Kasumi-1 (cell line): ENCODE measurements at regions not wholly inside any gene's neighbourhood (a gene's known extent, or its start where the extent isn't known, plus 50 kb on each side); places are given as distances from the start of the nearest gene placed in this dataset.
"Not testable (repeated sequence)": the region's sequence is repeated elsewhere in the genome, so short reads cannot be mapped to it uniquely, and the experiment has no call there.

Source experiments
- DNase-seq, 2 experiments: peaks; one replicate each; lab custom pipeline; 2025; lab: John Stamatoyannopoulos, UW

- DNase-seq = no peak
Measured at GRCh38 chr10:81600185-81600584, 274.8 kb upstream of the NRG3 start.

DNA sequence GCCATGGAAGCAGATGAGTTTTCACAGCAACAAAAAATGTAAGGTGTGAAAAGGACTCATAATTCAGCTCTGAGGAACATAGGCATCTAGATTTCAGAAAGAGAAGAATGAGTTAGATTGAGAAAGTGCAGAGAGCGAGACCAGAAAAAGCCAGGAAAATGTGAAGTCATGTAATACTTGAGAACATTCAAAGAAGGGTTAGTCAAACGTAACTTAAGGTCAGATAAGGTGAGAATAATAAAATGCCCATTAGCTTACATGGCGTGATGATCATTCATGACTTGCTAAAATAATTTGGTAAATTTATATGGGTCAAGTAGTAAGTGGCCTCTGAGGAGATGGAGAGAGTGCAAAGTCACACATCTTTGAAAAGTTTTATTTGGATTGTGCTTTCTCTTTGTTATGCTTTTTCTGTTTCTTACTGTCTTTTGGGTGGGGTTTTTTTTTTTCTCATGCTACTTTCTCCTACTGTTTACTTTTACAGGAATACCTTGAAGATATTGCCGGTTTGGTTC lies 271.8 kb upstream of the NRG3 start:
- DNase-seq = no peak

DNA sequence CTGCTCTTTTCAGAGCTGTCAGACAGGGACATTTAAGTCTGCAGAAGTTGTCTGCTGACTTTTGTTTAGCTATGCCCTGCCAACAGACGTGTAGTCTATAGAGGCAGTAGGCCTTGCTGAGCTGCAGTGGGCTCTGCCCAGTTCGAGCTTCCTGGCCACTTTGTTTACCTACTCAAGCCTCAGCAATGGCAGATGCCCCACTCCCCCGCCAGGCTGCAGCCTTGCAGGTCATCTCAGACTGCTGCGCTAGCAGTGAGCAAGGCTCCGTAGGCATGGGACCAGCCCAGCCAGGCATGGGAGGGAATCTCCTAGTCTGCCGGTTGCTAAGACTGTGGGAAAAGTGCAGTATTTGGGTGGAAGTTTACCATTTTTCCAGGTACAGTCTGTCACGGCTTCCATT lies 230.5 kb upstream of the NRG3 start:
- not testable (repeated sequence) for DNase-seq

DNA sequence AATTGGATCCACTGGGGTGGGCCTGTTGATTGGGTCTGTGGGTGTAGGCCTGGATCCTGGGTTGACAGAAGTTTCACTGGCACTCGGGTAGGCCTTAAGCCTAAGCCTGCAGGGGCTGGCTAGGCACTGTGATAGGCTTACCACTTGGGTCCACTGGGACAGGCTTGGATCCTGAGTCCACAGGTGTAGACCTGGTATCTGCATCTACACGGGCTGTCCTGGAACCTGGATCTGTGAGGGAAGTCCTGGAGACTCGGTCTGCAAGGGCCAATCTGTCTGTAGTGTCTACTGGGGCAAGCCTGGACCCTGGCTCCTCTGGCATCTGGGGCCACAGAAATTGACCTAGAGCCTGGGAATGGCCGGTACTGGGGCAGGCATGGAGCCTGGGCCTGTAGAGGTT lies 219.0 kb upstream of the NRG3 start:
- DNase-seq = no peak

GRCh38 chr10:81662837-81663236 lies 212.2 kb upstream of the NRG3 start:
- no peak for DNase-seq

- not testable (repeated sequence) for DNase-seq
Measured at GRCh38 chr10:81664800-81665199, 210.2 kb upstream of the NRG3 start.

DNA sequence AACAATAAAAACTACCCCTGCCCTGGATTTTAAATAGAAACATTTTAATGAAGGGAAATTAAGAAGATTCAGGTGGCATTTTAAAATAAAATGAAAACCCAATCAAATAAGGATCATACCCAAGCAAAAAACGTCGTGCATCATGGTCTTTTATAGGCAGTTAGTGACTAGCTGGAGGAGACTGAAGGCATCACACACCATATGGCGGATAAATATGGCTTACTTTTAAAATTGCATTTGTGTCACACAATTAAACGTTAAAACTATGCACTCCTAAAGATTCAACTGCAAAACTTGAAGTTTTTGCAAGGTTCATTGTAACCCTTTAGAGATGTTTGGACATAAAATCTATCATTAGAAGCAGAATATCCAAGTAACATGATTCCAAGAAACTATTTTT lies 200.1 kb upstream of the NRG3 start:
- DNase-seq = no peak

GRCh38 chr10:81679291-81679690 lies 195.7 kb upstream of the NRG3 start:
- DNase-seq = no peak

- DNase-seq = no peak
Measured at GRCh38 chr10:81680359-81680758, 194.6 kb upstream of the NRG3 start.

DNA sequence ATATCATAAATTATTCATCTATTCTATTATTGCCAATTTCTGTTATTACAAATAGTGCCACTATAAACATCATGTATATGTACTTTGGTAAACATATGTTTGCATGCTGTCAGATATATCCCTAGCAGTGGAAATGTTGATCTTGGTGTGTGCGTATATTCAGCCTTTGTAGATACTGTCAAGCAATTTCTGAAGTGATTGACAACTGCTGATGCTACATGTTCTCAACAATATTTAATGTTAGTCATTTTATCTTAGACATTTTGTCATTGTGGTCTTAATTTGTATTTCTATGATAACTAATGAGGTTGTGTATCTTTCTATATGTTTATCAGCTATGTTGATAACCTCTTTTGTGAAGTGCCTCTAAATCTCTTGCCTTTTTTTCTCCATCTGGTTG lies 186.5 kb upstream of the NRG3 start:
- no peak for DNase-seq

DNA sequence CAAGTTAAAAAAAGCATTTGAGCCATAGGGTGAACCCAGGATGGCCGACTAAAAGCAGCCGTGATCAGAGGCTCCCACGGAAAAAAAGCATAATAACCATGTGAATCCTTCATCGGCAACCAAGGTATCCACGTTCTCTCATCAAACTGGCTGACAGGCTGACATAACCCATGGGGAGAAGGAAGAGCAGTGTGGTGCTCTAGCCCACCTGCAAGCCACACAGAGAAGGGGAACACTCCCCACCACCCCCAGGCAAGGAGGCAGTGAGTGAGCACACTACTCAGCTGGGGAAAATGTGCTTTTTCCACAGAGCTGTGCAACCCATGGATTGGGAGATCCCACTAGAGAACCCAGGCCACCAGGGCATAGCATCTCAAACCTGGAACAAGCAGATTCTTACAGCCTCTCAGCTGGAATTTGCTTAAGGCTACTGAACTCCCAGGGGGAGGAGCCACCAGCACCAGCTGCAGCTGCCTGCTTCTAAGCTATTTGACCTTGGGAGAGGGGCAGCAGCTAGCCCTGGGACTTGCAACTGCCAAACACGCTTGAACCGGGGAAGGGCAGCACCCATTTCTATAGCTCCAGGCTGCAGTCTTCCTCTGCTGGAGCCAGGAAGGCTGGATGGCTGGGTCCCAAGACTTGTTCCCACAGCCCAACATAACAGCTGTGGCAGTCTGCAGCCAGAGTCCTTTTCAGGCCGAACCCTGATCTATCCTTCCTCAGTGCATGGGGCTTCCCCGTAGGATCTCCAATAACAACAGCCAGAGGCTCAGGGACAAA lies 178.2 kb upstream of the NRG3 start:
- no peak for DNase-seq

DNA sequence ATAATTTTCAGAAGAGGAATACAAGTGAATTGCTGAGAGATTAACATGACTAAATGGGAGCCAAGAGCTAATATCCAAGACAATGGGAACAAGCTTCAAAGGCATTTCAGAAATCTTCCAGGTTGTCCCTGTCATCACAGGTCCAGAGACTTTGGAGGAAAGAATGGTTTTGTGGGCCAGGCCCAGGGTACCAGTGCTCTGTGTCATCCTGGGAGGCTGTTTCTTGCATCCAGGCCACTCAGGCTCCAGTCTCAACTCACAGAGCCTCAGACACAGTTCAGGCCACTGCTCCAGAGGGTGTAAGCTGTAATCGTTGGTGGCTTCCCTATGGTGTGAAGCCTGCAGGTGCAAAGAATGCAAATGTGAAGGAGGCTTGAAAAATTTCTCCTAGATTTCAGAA lies 170.4 kb upstream of the NRG3 start:
- DNase-seq = no peak

DNA sequence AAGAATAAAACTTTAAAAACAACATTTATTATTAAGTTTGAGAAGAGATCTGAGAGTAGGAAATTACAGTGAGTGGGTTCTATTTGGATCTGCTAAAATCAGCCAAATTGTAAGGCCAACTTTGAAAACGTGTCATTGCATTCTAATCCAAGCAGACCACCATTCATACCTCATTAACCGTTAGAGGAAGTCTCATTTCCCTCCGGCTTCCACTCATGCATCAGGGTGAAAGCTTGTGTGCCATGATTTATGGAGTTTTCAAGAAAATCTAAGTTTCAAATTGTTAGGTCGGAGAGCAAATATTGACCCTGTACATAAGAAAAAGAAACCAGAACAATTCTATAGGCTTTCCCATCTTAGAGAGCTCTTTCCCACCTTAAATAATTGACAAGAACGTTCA lies 166.6 kb upstream of the NRG3 start:
- DNase-seq = no peak

DNA sequence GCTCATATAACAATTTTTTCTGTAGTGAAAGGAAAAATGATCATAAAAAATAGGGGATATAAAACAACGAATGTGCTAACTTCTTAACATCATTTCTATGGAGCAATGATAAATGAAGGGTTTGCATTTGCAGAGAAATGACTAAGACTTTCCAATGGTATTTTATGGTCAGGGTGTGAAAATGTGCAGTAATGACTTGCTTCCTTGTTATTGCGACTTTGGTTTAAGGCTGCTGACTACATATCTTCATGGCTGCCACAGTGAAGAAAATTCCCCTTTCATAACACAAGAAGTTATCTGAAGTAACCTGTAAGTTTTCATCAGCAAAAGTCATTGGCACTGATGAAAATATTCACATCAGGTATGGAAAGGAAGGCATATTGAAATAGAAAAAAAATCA lies 166.1 kb upstream of the NRG3 start:
- no peak for DNase-seq

DNA sequence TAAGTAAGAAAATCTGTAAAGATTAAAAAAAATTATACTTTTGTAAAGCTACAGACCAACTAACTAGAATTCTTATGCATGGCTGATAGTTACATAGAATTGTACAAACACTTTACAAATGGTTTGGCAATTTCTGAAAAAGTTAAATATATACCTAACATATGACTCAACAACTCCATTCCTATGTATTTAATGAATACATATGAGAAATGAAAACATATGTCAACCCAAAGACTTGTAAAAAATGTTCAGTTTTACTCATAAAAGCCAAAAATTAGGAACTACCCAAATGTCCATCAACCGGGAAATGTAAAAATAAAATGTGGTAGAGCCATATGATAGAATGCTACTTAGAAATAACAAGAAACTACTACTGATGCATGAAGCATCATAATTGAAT lies 152.6 kb upstream of the NRG3 start:
- no peak for DNase-seq

DNA sequence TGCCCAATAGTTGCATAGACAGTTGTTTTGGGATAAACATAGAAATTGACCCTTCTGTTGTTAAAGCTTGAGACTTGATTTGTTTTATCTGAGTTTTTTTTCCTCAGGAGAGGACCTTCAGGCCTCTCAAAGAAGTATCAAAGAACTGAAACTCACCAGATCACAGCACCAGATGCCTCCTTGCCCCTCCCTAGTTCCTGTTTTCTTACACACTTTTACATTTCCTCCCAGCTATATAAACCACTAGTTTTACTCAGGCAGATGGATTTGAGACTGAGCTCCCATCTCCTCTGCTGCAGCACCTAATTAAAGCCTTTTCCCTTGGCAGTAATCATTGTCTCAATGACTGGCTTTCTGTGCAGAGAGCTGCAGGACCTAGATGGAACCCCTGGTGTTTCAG lies 150.6 kb upstream of the NRG3 start:
- no peak for DNase-seq

DNA sequence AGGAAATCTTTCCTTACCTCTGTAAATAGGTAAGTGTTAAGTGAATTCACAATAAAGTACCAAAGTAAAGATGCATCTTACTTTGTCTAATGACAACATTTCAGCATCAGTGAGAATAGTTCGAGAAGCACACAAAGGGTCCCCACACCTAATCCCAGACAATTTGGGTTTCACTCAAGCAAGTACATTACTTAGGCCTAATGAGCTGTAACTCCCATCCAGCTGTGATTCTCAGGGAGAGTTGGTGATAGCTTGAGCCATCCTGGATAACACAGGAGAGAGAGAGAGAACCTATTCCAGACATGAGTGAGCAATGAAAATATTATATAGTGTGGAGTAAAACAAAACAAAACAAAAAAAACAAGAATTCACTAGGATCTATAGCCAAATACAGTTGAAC lies 149.1 kb upstream of the NRG3 start:
- DNase-seq = no peak

- no peak for DNase-seq
Measured at GRCh38 chr10:81728692-81729091, 146.3 kb upstream of the NRG3 start.

- no peak for DNase-seq
Measured at GRCh38 chr10:81730891-81731290, 144.1 kb upstream of the NRG3 start.

DNA sequence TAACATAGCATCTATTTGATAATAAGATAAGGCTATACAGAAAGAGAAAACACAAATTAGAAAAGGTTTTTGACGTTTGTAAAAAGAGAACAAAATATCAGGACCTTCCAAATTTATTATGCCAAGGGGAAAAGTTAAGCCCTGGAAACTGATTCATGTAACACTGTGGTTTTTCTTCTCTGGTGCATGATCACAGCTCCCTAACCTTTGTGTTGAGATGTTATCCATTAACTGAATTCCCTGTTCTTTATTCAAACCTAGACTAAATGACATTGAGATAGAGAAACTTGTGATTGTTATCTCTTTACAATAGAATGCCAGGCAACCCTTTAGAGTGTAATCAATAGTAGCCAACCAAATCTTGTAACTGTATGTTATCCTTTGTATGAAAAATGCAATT lies 141.5 kb upstream of the NRG3 start:
- DNase-seq = no peak

DNA sequence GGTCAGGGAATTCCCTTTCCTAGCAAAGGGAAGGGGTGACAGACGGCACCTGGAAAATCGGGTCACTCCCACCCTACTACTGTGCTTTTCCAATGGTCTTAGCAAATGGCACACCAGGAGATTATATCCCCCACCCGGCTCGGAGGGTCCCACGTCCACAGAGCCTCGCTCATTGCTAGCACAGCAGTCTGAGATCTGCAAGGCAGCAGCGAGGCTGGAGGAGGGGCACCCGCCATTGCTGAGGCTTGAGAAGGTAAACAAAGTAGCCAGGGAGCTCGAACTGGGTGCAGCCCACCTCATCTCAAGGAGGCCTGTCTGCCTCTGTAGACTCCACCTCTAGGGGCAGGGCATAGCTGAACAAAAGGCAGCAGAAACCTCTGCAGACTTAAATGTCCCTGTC lies 139.8 kb upstream of the NRG3 start:
- DNase-seq = not testable (repeated sequence)

DNA sequence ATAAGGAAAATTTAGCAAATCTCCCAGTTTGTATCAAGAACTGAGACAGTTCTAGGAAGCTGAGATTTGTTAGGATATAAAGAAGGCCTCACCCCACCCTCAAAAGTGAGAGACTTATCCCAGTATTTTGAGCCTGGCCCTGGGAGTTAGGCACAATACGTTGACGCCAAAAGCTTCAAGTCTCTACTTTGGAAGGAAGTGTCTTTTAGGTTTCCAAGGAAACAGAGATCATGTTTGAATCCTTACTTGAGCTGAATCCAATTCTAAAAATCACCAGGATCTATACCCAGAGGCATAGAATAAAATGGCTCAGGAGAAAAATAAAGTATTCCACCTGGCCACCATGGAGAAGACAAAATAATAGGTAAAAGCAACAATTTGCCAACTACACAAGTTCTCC lies 115.9 kb upstream of the NRG3 start:
- no peak for DNase-seq

DNA sequence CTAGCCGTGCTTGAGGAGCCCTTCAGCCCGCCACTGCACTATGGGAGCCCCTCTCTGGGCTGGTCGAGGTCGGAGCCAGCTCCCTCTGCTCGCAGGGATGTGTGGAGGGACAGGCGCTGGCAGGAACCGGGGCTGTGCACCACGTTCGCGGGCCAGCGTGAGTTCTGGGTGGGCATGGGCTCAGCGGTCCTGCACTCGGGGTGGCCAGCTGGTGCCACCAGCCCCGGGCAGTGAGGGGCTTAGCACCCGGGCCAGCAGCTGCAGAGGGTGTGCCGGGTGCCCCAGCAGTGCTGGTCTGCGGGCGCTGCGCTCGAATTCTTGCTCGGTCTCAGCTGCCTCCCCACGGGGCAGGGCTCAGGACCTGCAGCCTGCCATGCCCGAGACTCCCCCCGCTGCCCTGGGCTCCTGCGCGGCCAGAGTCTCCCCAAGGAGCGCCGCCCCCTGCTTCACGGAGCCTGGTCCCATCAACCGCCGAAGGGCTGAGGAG lies 90.8 kb upstream of the NRG3 start:
- no peak for DNase-seq

GRCh38 chr10:81792729-81793128 lies 82.3 kb upstream of the NRG3 start:
- DNase-seq = no peak
